Hepatocyte (in vitro differentiated cells): ENCODE measurements at regions not wholly inside any gene's neighbourhood (a gene's known extent, or its start where the extent isn't known, plus 50 kb on each side); places are given as distances from the start of the nearest gene placed in this dataset.

Experiments used
- DNase-seq: peaks from one replicate; pipeline ENCODE4 v3.0.0-alpha.2; 2016; ENCODE audit warnings: low spot score
- H2AFZ ChIP-seq: fragments of 200-600 bp; sonication (generic); 2 replicates; pipeline ENCODE4 v1.6.0; 2016; ENCODE audit warnings: antibody characterized with exemption, mild to moderate bottlenecking
- H3K27ac ChIP-seq: fragments of 200-600 bp; sonication (generic); 2 replicates; pipeline ENCODE4 v1.5.1; 2016; ENCODE audit warnings: mild to moderate bottlenecking
- H3K27me3 ChIP-seq: fragments of 200-600 bp; sonication (generic); 2 replicates; pipeline ENCODE4 v1.6.1; 2016
- H3K36me3 ChIP-seq: fragments of 200-600 bp; sonication (generic); replicated peaks from 2 replicates; pipeline ENCODE4 v1.5.1; 2016; ENCODE audit warnings: low read depth; ENCODE audit not compliant: insufficient read depth
- H3K4me1 ChIP-seq: fragments of 200-600 bp; sonication (generic); 2 replicates; pipeline ENCODE4 v1.5.1; 2016; ENCODE audit warnings: mild to moderate bottlenecking, moderate library complexity; ENCODE audit not compliant: insufficient read depth
- H3K4me2 ChIP-seq: fragments of 200-600 bp; sonication (generic); 2 replicates; pipeline ENCODE4 v1.6.0; 2016
- H3K4me3 ChIP-seq: fragments of 200-600 bp; sonication (generic); 2 replicates; pipeline ENCODE4 v1.5.1; 2016; ENCODE audit warnings: mild to moderate bottlenecking
- H3K79me2 ChIP-seq: fragments of 200-600 bp; sonication (generic); 2 replicates; pipeline ENCODE4 v1.6.0; 2017; ENCODE audit warnings: mild to moderate bottlenecking
- H3K9me2 ChIP-seq: fragments of 200-600 bp; sonication (generic); replicated peaks from 2 replicates; pipeline ENCODE4 v1.6.0; 2017; ENCODE audit warnings: mild to moderate bottlenecking; ENCODE audit not compliant: insufficient read depth
- H3K9me3 ChIP-seq: fragments of 200-600 bp; sonication (generic); 2 replicates; pipeline ENCODE4 v1.5.1; 2016; ENCODE audit warnings: low read depth, mild to moderate bottlenecking
- H4K20me1 ChIP-seq: fragments of 200-600 bp; sonication (generic); 2 replicates; pipeline ENCODE4 v1.6.0; 2016; ENCODE audit warnings: mild to moderate bottlenecking; ENCODE audit not compliant: insufficient read depth, poor library complexity, severe bottlenecking
- EZH2 ChIP-seq: fragments of 200-600 bp; sonication (generic); IDR thresholded peaks from 2 replicates; pipeline ENCODE4 v1.6.1; 2016; ENCODE audit warnings: antibody characterized with exemption, mild to moderate bottlenecking, borderline replicate concordance
- EZH2phosphoT487 ChIP-seq: fragments of 200-600 bp; sonication (generic); IDR thresholded peaks from one replicate; pipeline ENCODE4 v1.6.1; 2018; ENCODE audit warnings: antibody characterized with exemption, mild to moderate bottlenecking, low read depth, moderate library complexity; ENCODE audit not compliant: unreplicated experiment, severe bottlenecking
- WGBS: methylation state at CpG from one replicate; pipeline ENCODE4 v1.1.6; 2016; ENCODE audit warnings: low lambda C conversion rate; ENCODE audit errors: missing lambda C conversion rate; 5-methylcytosine and 5-hydroxymethylcytosine counted together
- TF ChIP-seq, protein P1 (sequence below): fragments of 200-600 bp; sonication (generic); IDR thresholded peaks from 2 replicates; pipeline ENCODE4 v1.5.1; 2016; ENCODE audit warnings: antibody characterized with exemption, mild to moderate bottlenecking; ENCODE audit not compliant: poor library complexity

DNA sequence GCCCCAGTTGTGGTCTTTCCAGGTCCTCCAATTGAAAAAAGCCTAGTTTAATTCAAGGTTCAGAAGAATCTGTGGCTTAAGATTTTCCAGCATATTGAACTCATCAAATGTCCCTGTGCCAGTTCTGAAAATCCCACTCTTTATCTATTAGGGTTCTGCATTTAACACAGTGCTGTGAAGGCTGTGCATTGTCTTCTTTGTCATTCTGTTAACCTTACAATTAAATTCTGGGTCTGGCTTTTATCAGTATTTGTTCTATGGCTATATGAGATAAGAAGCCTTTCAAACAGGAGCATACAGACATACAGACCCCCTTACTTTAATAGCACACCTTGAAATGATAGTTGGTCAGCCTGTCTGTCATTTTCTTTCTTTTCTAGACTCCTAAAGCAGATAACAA is 362.1 kb upstream of the DACH1 start:
- H3K9me2 ChIP-seq = no peaks in the 10 kb centered on the region
- no peaks in the 10 kb centered on the region for H3K36me3 ChIP-seq
- H3K4me1 ChIP-seq = no peaks in the 10 kb centered on the region
- no peaks in the 10 kb centered on the region for H3K27me3 ChIP-seq
- H3K27ac ChIP-seq = no peak overlapping the region
- DNase-seq = no peak
- no peaks in the 10 kb centered on the region for H4K20me1 ChIP-seq
- H3K4me3 ChIP-seq = no peak overlapping the region
- H3K9me3 ChIP-seq = no peaks in the 10 kb centered on the region
- no peak overlapping the region for H2AFZ ChIP-seq
- no peaks in the 10 kb centered on the region for H3K79me2 ChIP-seq
- H3K4me2 ChIP-seq = no peak overlapping the region
- TF ChIP-seq EZH2phosphoT487 (no peak), EZH2 (no peak)
- TF ChIP-seq, protein P1, sequence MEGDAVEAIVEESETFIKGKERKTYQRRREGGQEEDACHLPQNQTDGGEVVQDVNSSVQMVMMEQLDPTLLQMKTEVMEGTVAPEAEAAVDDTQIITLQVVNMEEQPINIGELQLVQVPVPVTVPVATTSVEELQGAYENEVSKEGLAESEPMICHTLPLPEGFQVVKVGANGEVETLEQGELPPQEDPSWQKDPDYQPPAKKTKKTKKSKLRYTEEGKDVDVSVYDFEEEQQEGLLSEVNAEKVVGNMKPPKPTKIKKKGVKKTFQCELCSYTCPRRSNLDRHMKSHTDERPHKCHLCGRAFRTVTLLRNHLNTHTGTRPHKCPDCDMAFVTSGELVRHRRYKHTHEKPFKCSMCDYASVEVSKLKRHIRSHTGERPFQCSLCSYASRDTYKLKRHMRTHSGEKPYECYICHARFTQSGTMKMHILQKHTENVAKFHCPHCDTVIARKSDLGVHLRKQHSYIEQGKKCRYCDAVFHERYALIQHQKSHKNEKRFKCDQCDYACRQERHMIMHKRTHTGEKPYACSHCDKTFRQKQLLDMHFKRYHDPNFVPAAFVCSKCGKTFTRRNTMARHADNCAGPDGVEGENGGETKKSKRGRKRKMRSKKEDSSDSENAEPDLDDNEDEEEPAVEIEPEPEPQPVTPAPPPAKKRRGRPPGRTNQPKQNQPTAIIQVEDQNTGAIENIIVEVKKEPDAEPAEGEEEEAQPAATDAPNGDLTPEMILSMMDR = no peak

DNA sequence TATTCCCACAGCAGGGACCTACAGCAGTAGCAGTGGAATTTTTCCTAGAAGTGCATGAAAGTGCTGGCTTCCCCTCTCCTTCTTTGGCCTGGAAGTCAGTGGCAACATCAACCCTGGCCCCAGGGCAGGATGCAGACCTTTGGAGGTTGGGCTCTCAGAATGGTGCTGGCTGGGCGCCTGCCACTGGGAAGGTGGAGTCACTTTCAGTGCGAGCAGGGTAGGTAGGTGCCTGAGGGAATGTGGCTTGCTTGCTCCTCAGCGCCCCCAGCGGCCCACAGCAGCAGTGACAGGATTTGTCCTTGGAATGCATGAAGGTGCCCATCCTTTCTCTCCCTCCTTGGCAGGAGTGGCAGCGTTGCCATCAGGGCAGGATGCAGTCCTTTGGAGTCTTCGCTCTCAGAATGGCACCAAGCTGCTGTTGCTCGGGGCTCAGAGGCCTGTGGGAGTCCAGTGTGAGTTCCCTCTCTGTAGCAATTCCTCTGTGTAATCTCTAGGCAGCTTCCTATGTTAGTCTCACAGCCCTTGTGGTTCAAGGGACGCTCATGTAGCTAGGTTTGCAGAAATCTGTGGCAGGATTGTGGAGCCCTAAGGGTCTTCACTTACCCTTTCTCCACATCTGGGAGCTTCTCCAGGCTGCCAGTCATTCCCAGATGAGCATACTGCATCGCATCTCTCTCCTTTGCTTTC is 354.4 kb upstream of the DACH1 start:
- WGBS = 53% methylated on average over 9 of the region's 9 CpGs
- peak; percentile 14 for DNase-seq
- H3K4me3 ChIP-seq = no peak overlapping the region
- H3K27ac ChIP-seq = no peak overlapping the region
- no peaks in the 10 kb centered on the region for H3K9me3 ChIP-seq
- H3K79me2 ChIP-seq = no peaks in the 10 kb centered on the region
- no peaks in the 10 kb centered on the region for H4K20me1 ChIP-seq
- no peaks in the 10 kb centered on the region for H3K9me2 ChIP-seq
- H3K4me1 ChIP-seq = no peaks in the 10 kb centered on the region
- TF ChIP-seq EZH2 (no peak), EZH2phosphoT487 (no peak)
- TF ChIP-seq, protein P1 = peak; percentile 32
- H3K27me3 ChIP-seq = no peaks in the 10 kb centered on the region
- no peaks in the 10 kb centered on the region for H3K36me3 ChIP-seq
- H3K4me2 ChIP-seq = no peak overlapping the region
- no peak overlapping the region for H2AFZ ChIP-seq

GRCh38 chr13:72218966-72219365 is 352.0 kb upstream of the DACH1 start:
- WGBS = 79% methylated on average over 2 of the region's 2 CpGs
- Histone ChIP-seq H3K9me3 (no peaks in the 10 kb centered on the region), H2AFZ (no peak overlapping the region), H3K27ac (no peak overlapping the region), H3K4me2 (no peak overlapping the region), H4K20me1 (no peaks in the 10 kb centered on the region), H3K9me2 (no peaks in the 10 kb centered on the region), H3K27me3 (no peaks in the 10 kb centered on the region), H3K4me3 (no peak overlapping the region), H3K79me2 (no peaks in the 10 kb centered on the region), H3K36me3 (no peaks in the 10 kb centered on the region), H3K4me1 (no peaks in the 10 kb centered on the region)
- no peak for TF ChIP-seq EZH2
- no peak for TF ChIP-seq EZH2phosphoT487
- TF ChIP-seq, protein P1 = no peak
- DNase-seq = no peak

- no peak for DNase-seq
- Histone ChIP-seq H3K4me3 (no peak overlapping the region), H3K36me3 (no peaks in the 10 kb centered on the region), H3K27ac (no peak overlapping the region), H4K20me1 (no peaks in the 10 kb centered on the region), H3K4me2 (no peak overlapping the region), H3K4me1 (no peaks in the 10 kb centered on the region), H3K9me2 (no peaks in the 10 kb centered on the region), H3K27me3 (no peaks in the 10 kb centered on the region), H3K9me3 (no peaks in the 10 kb centered on the region), H3K79me2 (no peaks in the 10 kb centered on the region), H2AFZ (no peak overlapping the region)
- 62% methylated on average over 2 of the region's 2 CpGs for WGBS
- TF ChIP-seq, protein P1 = no peak
- no peak for TF ChIP-seq EZH2phosphoT487
- TF ChIP-seq EZH2 = no peak
Observed at GRCh38 chr13:72217142-72217541, 350.1 kb upstream of the DACH1 start.
